WERI-Rb-1 (cell line): ENCODE measurements at regions not wholly inside any gene's neighbourhood (a gene's known extent, or its start where the extent isn't known, plus 50 kb on each side); places are given as distances from the start of the nearest gene placed in this dataset.

Experiments used
- DNase-seq: peaks from one replicate; pipeline ENCODE4 v3.0.0-alpha.2; 2020
- H3K27ac ChIP-seq: fragments of 250-450 bp; sonication (Bioruptor Pico); 2 replicates; pipeline ENCODE4 v1.5.1; 2020; ENCODE audit warnings: mild to moderate bottlenecking, moderate library complexity
- H3K27me3 ChIP-seq: fragments of 250-450 bp; sonication (Bioruptor Pico); 2 replicates; pipeline ENCODE4 v1.5.1; 2021; ENCODE audit warnings: mild to moderate bottlenecking, low read depth, moderate library complexity; ENCODE audit not compliant: insufficient read depth, severe bottlenecking
- H3K36me3 ChIP-seq: fragments of 250-450 bp; sonication (Bioruptor Pico); 2 replicates; pipeline ENCODE4 v1.5.1; 2020; ENCODE audit warnings: mild to moderate bottlenecking, moderate library complexity
- H3K4me3 ChIP-seq: 2 replicates; pipeline ENCODE4 v1.5.1; 2011; ENCODE audit warnings: low read depth, mild to moderate bottlenecking, control low read depth, low read length
- H3K9me3 ChIP-seq: fragments of 250-450 bp; sonication (Bioruptor Pico); 2 replicates; pipeline ENCODE4 v1.5.1; 2021; ENCODE audit warnings: mild to moderate bottlenecking, moderate library complexity; ENCODE audit not compliant: severe bottlenecking
- TF ChIP-seq, protein P1 (sequence below): IDR thresholded peaks from 2 replicates; pipeline ENCODE4 v1.5.1; 2011; ENCODE audit warnings: low read depth, mild to moderate bottlenecking, control low read depth, inconsistent platforms, low read length

DNA sequence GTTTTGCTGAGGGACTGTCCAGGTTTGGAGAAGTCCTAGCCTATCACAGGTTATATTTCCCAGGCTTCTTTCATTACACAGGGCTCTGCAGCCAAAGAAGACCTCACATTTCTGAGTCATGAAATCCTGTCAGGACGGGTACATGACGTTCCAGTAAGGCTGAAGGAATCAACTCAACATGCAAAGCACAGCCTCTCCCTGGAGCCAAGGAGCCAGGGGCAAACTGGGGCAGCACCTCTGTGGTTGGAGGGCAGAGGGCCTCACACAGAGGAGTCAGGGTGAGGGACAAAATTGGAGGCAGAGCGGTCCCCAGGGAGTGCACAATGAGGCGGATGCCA, 116.3 kb upstream of the GDF10 start:
- Histone ChIP-seq H3K9me3 (no peaks in the 10 kb centered on the region), H3K27me3 (no peaks in the 10 kb centered on the region), H3K4me3 (no peak overlapping the region), H3K27ac (no peak overlapping the region), H3K36me3 (no peaks in the 10 kb centered on the region)
- DNase-seq, result no peak
- TF ChIP-seq, protein P1, sequence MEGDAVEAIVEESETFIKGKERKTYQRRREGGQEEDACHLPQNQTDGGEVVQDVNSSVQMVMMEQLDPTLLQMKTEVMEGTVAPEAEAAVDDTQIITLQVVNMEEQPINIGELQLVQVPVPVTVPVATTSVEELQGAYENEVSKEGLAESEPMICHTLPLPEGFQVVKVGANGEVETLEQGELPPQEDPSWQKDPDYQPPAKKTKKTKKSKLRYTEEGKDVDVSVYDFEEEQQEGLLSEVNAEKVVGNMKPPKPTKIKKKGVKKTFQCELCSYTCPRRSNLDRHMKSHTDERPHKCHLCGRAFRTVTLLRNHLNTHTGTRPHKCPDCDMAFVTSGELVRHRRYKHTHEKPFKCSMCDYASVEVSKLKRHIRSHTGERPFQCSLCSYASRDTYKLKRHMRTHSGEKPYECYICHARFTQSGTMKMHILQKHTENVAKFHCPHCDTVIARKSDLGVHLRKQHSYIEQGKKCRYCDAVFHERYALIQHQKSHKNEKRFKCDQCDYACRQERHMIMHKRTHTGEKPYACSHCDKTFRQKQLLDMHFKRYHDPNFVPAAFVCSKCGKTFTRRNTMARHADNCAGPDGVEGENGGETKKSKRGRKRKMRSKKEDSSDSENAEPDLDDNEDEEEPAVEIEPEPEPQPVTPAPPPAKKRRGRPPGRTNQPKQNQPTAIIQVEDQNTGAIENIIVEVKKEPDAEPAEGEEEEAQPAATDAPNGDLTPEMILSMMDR, result no peak

DNA sequence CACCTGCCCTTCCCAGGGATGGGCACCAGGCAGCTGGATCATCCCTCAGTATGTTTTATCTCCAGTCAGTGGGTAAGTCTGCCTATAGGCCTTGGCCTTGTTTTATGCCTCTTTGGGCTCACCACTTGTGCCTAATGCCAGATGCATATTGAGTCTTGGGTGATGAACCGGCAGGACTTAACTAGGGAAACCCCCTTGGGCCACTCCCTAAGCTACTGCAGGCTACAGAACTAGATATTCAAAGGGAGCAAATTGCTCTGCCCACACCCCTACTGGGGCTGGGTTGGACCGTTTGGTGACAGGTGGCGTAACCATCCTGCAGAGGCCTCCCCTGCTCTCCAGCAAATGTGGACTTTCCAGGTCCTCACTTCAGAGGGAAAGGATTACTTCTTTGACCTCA, 115.7 kb upstream of the GDF10 start:
- H3K4me3 ChIP-seq, result no peak overlapping the region
- TF ChIP-seq, protein P1, result no peak; the same call in 1 of the 2 replicates

DNA sequence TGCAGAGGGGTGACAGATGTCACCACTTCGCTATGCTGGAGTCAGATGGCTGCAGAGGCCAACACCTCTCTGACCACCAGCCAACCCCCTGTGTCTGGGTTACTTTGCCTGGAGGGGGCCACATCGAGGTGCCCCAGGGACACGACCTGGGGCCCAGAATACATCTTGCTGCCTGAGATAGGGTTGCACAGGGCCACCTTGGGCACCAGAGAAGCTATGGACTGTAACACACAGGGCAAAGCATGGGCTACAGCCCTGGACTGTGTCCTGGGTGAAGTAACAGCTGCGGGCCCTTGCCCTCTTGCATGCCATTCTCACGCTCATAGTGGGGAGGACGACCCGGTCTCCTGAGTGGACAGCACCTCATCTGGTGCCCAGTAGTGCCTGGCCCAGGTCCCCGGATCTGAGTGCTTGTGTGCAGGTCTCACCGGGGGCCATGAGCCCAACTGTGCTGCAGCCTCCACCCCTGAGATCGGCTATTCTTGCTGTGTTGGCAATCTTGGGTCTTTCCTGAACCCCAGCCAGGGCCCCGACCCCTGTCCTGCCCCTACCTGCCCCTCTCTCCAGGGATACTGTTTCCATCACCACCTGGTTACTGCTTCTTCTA, 115.2 kb upstream of the GDF10 start:
- no peak overlapping the region for H3K4me3 ChIP-seq
- no peak overlapping the region for H3K27ac ChIP-seq
- TF ChIP-seq, protein P1, result no peak
- H3K36me3 ChIP-seq, result no peaks in the 10 kb centered on the region
- no peaks in the 10 kb centered on the region for H3K9me3 ChIP-seq
- DNase-seq, result no peak
- H3K27me3 ChIP-seq, result no peaks in the 10 kb centered on the region

More for the DNA sequence above, 115.7 kb upstream of the GDF10 start:
- Histone ChIP-seq H3K36me3 (no peaks in the 10 kb centered on the region), H3K9me3 (no peaks in the 10 kb centered on the region), H3K27ac (no peak overlapping the region), H3K27me3 (no peaks in the 10 kb centered on the region)
- DNase-seq, result no peak

DNA sequence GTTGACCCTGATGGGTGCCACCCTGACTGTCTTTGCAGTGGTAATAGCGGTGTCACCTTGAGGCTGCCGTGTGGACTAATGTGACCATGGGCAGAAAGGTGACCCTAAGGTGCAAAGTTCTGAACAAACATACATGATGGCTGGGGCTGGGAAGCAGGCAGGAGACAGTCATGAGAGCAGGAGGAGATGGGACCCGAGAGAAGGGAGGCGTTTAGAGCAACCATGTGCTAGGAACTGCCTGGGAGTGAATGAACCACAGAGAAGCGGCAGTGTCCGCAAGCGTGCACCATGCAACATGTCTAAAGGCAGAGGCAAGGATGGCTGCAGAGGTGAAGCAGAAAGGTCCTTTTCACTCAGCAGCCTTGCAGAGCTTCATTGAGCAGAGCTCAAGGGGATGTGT, 113.1 kb upstream of the GDF10 start:
- Histone ChIP-seq H3K27me3 (no peaks in the 10 kb centered on the region), H3K27ac (no peak overlapping the region), H3K36me3 (no peaks in the 10 kb centered on the region), H3K9me3 (no peaks in the 10 kb centered on the region), H3K4me3 (no peak overlapping the region)
- TF ChIP-seq, protein P1, result no peak
- DNase-seq, result no peak

GRCh38 chr10:47187592-47187991, 112.4 kb upstream of the GDF10 start:
- DNase-seq, result no peak
- no peaks in the 10 kb centered on the region for H3K9me3 ChIP-seq
- H3K36me3 ChIP-seq, result no peaks in the 10 kb centered on the region
- TF ChIP-seq, protein P1, result no peak
- no peaks in the 10 kb centered on the region for H3K27me3 ChIP-seq
- H3K4me3 ChIP-seq, result no peak overlapping the region
- no peak overlapping the region for H3K27ac ChIP-seq

DNA sequence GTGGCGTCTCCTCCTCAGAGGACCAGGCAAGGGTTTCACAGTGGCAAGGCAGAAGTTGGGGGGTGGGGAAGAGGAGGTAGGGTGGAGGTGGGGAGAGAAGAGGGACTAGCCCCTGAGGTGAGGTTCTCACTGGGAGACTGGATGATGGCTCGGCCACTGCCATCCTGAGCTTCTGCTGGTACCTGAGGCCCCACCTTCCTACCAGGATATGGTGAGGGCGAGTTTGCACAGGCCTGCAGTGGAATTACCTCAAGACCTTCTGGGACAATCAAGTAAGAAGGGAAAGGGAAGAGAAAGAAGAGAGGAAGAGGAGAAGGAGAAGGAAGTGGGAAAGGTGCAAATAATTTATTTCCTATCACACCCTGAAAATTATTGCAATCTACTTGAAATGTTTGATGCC, 111.8 kb upstream of the GDF10 start:
- Histone ChIP-seq H3K36me3 (no peaks in the 10 kb centered on the region), H3K9me3 (no peaks in the 10 kb centered on the region), H3K4me3 (no peak overlapping the region), H3K27ac (no peak overlapping the region), H3K27me3 (no peaks in the 10 kb centered on the region)
- DNase-seq, result no peak
- TF ChIP-seq, protein P1, result no peak
